Trophoblast cell (in vitro differentiated cells and primary cell): ENCODE measurements at regions not wholly inside any gene's neighbourhood (a gene's known extent, or its start where the extent isn't known, plus 50 kb on each side); places are given as distances from the start of the nearest gene placed in this dataset.

ENCODE experiments used
- DNase-seq, 2 donors: peaks; one replicate each; pipeline ENCODE4 v3.0.0-alpha.2; 2016
- H2AFZ ChIP-seq: 2 replicates; pipeline ENCODE4 v1.6.1; 2013; ENCODE audit warnings: low read length, moderate library complexity, mild to moderate bottlenecking; ENCODE audit not compliant: insufficient read depth, poor library complexity
- H2AK5ac ChIP-seq: 2 replicates; pipeline ENCODE4 v1.6.1; 2013; ENCODE audit warnings: mild to moderate bottlenecking, low read length
- H2BK120ac ChIP-seq: 2 replicates; pipeline ENCODE4 v1.6.1; 2013; ENCODE audit warnings: low read length, mild to moderate bottlenecking, moderate library complexity; ENCODE audit not compliant: insufficient read depth, poor library complexity
- H2BK12ac ChIP-seq: 2 replicates; pipeline ENCODE4 v1.6.1; 2013; ENCODE audit warnings: mild to moderate bottlenecking, low read length, moderate library complexity
- H2BK5ac ChIP-seq: 2 replicates; pipeline ENCODE4 v1.6.1; 2013; ENCODE audit warnings: low read length, low read depth, moderate library complexity, mild to moderate bottlenecking; ENCODE audit not compliant: poor library complexity
- H3K14ac ChIP-seq: 2 replicates; pipeline ENCODE4 v1.6.1; 2013; ENCODE audit warnings: mild to moderate bottlenecking, low read length
- H3K18ac ChIP-seq: 2 replicates; pipeline ENCODE4 v1.6.1; 2013; ENCODE audit warnings: mild to moderate bottlenecking, low read length
- H3K23ac ChIP-seq: 2 replicates; pipeline ENCODE4 v1.6.1; 2013; ENCODE audit warnings: low read length
- H3K27ac ChIP-seq: 2 replicates; pipeline ENCODE4 v1.5.1; 2013; ENCODE audit warnings: low read depth, mild to moderate bottlenecking, inconsistent platforms, low read length, moderate library complexity
- H3K27me3 ChIP-seq: 2 replicates; pipeline ENCODE4 v1.6.1; 2013; ENCODE audit warnings: inconsistent platforms, mild to moderate bottlenecking, low read length, moderate library complexity; ENCODE audit not compliant: insufficient read depth
- H3K36me3 ChIP-seq, 2 experiments: 1 replicate in 1 of 2; 2 replicates in 1 of 2; pipeline ENCODE4 v1.6.1; 2013; ENCODE audit warnings: low read length in 2 of 2, mild to moderate bottlenecking in 2 of 2, moderate library complexity in 1 of 2; ENCODE audit not compliant: insufficient read depth in 2 of 2, control insufficient read depth in 1 of 2
- H3K4ac ChIP-seq: 2 replicates; pipeline ENCODE4 v1.6.1; 2013; ENCODE audit warnings: low read depth, mild to moderate bottlenecking, low read length, moderate library complexity
- H3K4me1 ChIP-seq, 2 experiments: 1 replicate in 1 of 2; 2 replicates in 1 of 2; pipeline ENCODE4 v1.6.1; 2013; ENCODE audit warnings: low read length in 2 of 2, mild to moderate bottlenecking in 2 of 2, moderate library complexity in 1 of 2; ENCODE audit not compliant: insufficient read depth in 2 of 2, control insufficient read depth in 1 of 2
- H3K4me2 ChIP-seq: 2 replicates; pipeline ENCODE4 v1.6.1; 2013; ENCODE audit warnings: inconsistent platforms, mild to moderate bottlenecking, low read length, moderate library complexity
- H3K4me3 ChIP-seq: 2 replicates; pipeline ENCODE4 v1.5.1; 2013; ENCODE audit warnings: mild to moderate bottlenecking, low read depth, low read length, inconsistent platforms
- H3K79me1 ChIP-seq: one replicate; pipeline ENCODE4 v1.6.1; 2013; ENCODE audit warnings: low read length
- H3K79me2 ChIP-seq: 2 replicates; pipeline ENCODE4 v1.6.1; 2013; ENCODE audit warnings: low read length, mild to moderate bottlenecking; ENCODE audit not compliant: control insufficient read depth, insufficient read depth, poor library complexity
- H3K9ac ChIP-seq: 2 replicates; pipeline ENCODE4 v1.6.1; 2013; ENCODE audit warnings: mild to moderate bottlenecking, low read length
- H3K9me3 ChIP-seq: 2 replicates; pipeline ENCODE4 v1.6.1; 2013; ENCODE audit warnings: low read depth, mild to moderate bottlenecking, control low read depth, inconsistent platforms, low read length; ENCODE audit not compliant: insufficient read depth
- H4K12ac ChIP-seq: 2 replicates; pipeline ENCODE4 v1.6.1; 2013; ENCODE audit warnings: low read depth, mild to moderate bottlenecking, low read length, moderate library complexity
- H4K8ac ChIP-seq: 2 replicates; pipeline ENCODE4 v1.6.1; 2013; ENCODE audit warnings: low read depth, mild to moderate bottlenecking, low read length, moderate library complexity
- H4K91ac ChIP-seq: one replicate; pipeline ENCODE4 v1.6.1; 2013; ENCODE audit warnings: low read depth, mild to moderate bottlenecking, low read length, moderate library complexity
- WGBS: extraction: QIAGEN DNeasy Blood & Tissue Kit; methylation state at CpG from one replicate; pipeline ENCODE4 v1.1.7; 2013; ENCODE audit warnings: missing lambda C conversion rate; ENCODE audit not compliant: insufficient read length, insufficient coverage; ENCODE audit errors: extremely low coverage; 5-methylcytosine and 5-hydroxymethylcytosine counted together

DNA sequence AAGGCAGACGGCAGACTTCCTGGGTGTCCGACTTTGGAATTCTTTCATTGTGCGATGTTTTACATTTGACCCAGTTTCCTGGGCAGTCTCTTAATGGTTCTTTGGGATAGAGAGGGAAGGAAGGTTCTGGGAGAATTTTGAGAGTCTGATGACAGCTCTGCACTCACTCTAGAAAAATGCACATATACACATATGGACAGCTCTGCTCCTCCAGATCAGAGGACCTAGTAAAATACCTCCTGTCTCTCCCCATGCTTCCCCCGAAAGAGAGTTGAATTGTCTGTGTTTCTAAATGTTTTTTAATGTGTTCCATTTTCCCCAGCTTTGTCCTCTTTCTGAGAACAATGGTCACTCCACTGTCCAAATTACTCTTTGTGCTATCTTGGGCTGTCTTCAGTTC is 102.0 kb upstream of the CXCR4 start:
- Histone ChIP-seq H3K79me1 (peaks cover 2% of the 10 kb centered on the region), H3K4me3 (no peak overlapping the region), H2BK5ac (no peak overlapping the region), H3K4me1 (peaks cover 14 to 19% of the 10 kb centered on the region in 2 experiments), H2BK120ac (peak overlapping the region; percentile 28), H2AFZ (no peak overlapping the region), H3K23ac (no peak overlapping the region), H4K12ac (no peak overlapping the region), H3K9me3 (no peaks in the 10 kb centered on the region), H3K4ac (no peak overlapping the region), H3K14ac (no peak overlapping the region), H4K8ac (no peak overlapping the region), H3K36me3 (no peaks in the 10 kb centered on the region), H3K79me2 (no peaks in the 10 kb centered on the region), H3K4me2 (peak overlapping the region; percentile 23), H3K27ac (peak overlapping the region; percentile 51), H4K91ac (no peak overlapping the region), H3K27me3 (no peaks in the 10 kb centered on the region), H3K18ac (no peak overlapping the region), H2AK5ac (no peak overlapping the region), H2BK12ac (peak overlapping the region; percentile 52), H3K9ac (no peak overlapping the region)
- DNase-seq: peak in 1 of 2 donors; percentile 11
- no CpG with 5 or more reads among the region's 4 CpGs for WGBS

DNA sequence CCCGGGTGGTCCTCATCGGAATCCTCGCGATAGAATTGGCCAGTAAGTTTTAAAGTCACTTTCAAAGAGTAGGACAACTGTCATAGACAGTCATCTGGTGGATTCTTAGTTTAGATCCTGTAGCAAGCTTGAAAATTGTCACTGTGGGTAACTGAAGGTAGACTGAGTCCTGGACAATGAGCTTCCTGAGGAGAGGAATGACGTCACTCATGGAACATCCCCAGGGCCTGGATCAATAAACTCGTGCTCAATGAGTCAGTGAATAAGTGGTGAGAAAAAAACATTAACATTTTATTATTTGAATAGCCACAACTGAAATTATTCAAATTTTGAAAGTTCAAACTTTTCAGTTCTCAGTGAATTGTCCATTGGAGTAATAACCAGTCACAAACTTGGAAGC is 101.4 kb upstream of the CXCR4 start:
- no peak overlapping the region for H2BK12ac ChIP-seq
- H3K27ac ChIP-seq: peak overlapping the region; percentile 38
- no peak overlapping the region for H3K23ac ChIP-seq
- H3K4me2 ChIP-seq: no peak overlapping the region
- no peak overlapping the region for H3K9ac ChIP-seq
- H4K91ac ChIP-seq: no peak overlapping the region
- H3K4me1 ChIP-seq: peaks cover 12 to 20% of the 10 kb centered on the region in 2 experiments
- H2BK120ac ChIP-seq: no peak overlapping the region
- no peak for DNase-seq
- no peak overlapping the region for H3K4me3 ChIP-seq
- no peaks in the 10 kb centered on the region for H3K36me3 ChIP-seq
- no peak overlapping the region for H3K4ac ChIP-seq
- peaks cover 2% of the 10 kb centered on the region for H3K79me1 ChIP-seq
- H4K8ac ChIP-seq: no peak overlapping the region
- H2BK5ac ChIP-seq: no peak overlapping the region
- no peak overlapping the region for H4K12ac ChIP-seq
- no peak overlapping the region for H2AK5ac ChIP-seq
- H3K79me2 ChIP-seq: no peaks in the 10 kb centered on the region
- no peak overlapping the region for H3K18ac ChIP-seq
- no peaks in the 10 kb centered on the region for H3K27me3 ChIP-seq
- WGBS: no CpG with 5 or more reads among the region's 6 CpGs
- no peak overlapping the region for H3K14ac ChIP-seq
- H2AFZ ChIP-seq: no peak overlapping the region
- H3K9me3 ChIP-seq: no peaks in the 10 kb centered on the region

- no peak overlapping the region for H4K12ac ChIP-seq
- WGBS: no CpG with 5 or more reads among the region's 3 CpGs
Measured at GRCh38 chr2:136217996-136218395, 100.0 kb upstream of the CXCR4 start.

DNA sequence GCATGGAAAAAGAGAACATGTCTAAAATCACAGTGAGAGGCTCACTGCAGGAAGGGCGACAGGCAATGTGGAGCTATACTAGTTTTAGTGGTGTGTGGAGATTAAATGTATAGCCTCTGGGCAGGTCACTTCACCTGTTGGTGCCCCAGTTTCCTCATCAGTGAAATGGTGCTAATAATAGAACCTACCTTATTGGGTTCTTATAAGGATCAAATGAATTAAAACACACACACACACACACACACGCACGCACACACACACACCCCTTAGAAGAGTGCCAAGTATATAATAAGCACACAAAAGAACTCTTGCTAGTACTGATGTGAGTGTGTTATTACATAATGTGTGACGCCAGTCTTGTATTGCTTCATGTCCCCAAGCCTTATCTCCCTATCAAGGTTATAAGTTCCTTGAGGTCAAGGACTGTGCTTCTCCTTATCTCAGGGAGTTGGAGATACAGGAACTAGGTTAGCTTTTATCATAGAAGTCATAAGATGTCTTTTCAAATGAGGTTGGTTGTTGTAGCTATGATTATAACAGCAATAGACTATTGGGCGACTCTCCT is 98.0 kb upstream of the CXCR4 start:
- no peaks in the 10 kb centered on the region for H3K9me3 ChIP-seq
- whole genome bisulfite sequencing: no CpG with 5 or more reads among the region's 5 CpGs
- DNase-seq: peak in 1 of 2 donors; percentile 27
- no peak overlapping the region for H4K12ac ChIP-seq
- no peak overlapping the region for H2BK120ac ChIP-seq
- no peak overlapping the region for H3K18ac ChIP-seq
- H3K4me1 ChIP-seq: peaks cover 9 to 17% of the 10 kb centered on the region in 2 experiments
- no peak overlapping the region for H2AK5ac ChIP-seq
- H3K23ac ChIP-seq: no peak overlapping the region
- no peaks in the 10 kb centered on the region for H3K36me3 ChIP-seq
- H3K79me1 ChIP-seq: peaks cover 2% of the 10 kb centered on the region
- H3K4me3 ChIP-seq: no peak overlapping the region
- no peak overlapping the region for H4K8ac ChIP-seq
- H3K27ac ChIP-seq: no peak overlapping the region
- H2BK12ac ChIP-seq: no peak overlapping the region
- H3K9ac ChIP-seq: no peak overlapping the region
- H2BK5ac ChIP-seq: no peak overlapping the region
- no peak overlapping the region for H4K91ac ChIP-seq
- H3K4ac ChIP-seq: no peak overlapping the region
- H2AFZ ChIP-seq: no peak overlapping the region
- no peak overlapping the region for H3K14ac ChIP-seq
- no peaks in the 10 kb centered on the region for H3K79me2 ChIP-seq
- H3K27me3 ChIP-seq: no peaks in the 10 kb centered on the region
- H3K4me2 ChIP-seq: no peak overlapping the region

More at GRCh38 chr2:136217996-136218395, 100.0 kb upstream of the CXCR4 start:
- Histone ChIP-seq H3K79me2 (no peaks in the 10 kb centered on the region), H3K27me3 (no peaks in the 10 kb centered on the region), H2BK120ac (no peak overlapping the region), H3K4me3 (no peak overlapping the region), H3K79me1 (peaks cover 2% of the 10 kb centered on the region), H2AK5ac (no peak overlapping the region), H3K4ac (no peak overlapping the region), H4K91ac (no peak overlapping the region), H4K8ac (no peak overlapping the region), H3K4me1 (peaks cover 9 to 17% of the 10 kb centered on the region in 2 experiments), H3K18ac (no peak overlapping the region), H3K9ac (no peak overlapping the region), H2BK12ac (no peak overlapping the region), H3K27ac (no peak overlapping the region), H3K4me2 (no peak overlapping the region), H3K36me3 (no peaks in the 10 kb centered on the region), H3K14ac (no peak overlapping the region), H3K9me3 (no peaks in the 10 kb centered on the region), H3K23ac (no peak overlapping the region), H2BK5ac (no peak overlapping the region), H2AFZ (no peak overlapping the region)
- no peak for DNase-seq
